OCI-LY3 (cell line): ENCODE measurements at regions not wholly inside any gene's neighbourhood (a gene's known extent, or its start where the extent isn't known, plus 50 kb on each side); places are given as distances from the start of the nearest gene placed in this dataset.
"Not testable (repeated sequence)": the region's sequence is repeated elsewhere in the genome, so short reads cannot be mapped to it uniquely, and the experiment has no call there.

Experiments
- H2AFZ ChIP-seq: fragments of 200-600, 300-600 bp; shearing (Covaris generic); 2 replicates; pipeline ENCODE4 v1.6.0; 2014; ENCODE audit warnings: antibody characterized with exemption, low read depth, low read length
- H3K27ac ChIP-seq: fragments of 200-600, 300-600 bp; sonication (generic); 2 replicates; pipeline ENCODE4 v1.5.1; 2014; ENCODE audit warnings: mild to moderate bottlenecking, low read length, moderate library complexity, mixed read lengths
- H3K27me3 ChIP-seq: fragments of 200-600, 300-600 bp; sonication (generic); 2 replicates; pipeline ENCODE4 v1.6.1; 2014; ENCODE audit warnings: low read depth, low read length, mixed read lengths
- H3K36me3 ChIP-seq: fragments of 200-600, 300-600 bp; sonication (generic); replicated peaks from 2 replicates; pipeline ENCODE3; 2014; ENCODE audit warnings: low read depth, low read length, mixed read lengths
- H3K4me1 ChIP-seq: fragments of 300-600, 200-600 bp; sonication (generic); 2 replicates; pipeline ENCODE4 v1.6.1; 2014; ENCODE audit warnings: low read length, mixed read lengths
- H3K4me2 ChIP-seq: fragments of 200-600, 300-600 bp; sonication (generic); 2 replicates; pipeline ENCODE4 v1.6.1; 2014; ENCODE audit warnings: low read length, mixed read lengths
- H3K4me3 ChIP-seq: fragments of 300-600, 200-600 bp; sonication (generic); 2 replicates; pipeline ENCODE4 v1.5.1; 2014; ENCODE audit warnings: antibody characterized with exemption, mild to moderate bottlenecking, low read length, moderate library complexity
- H3K79me2 ChIP-seq: fragments of 300-600, 200-600 bp; shearing (Covaris generic); 2 replicates; pipeline ENCODE4 v1.6.1; 2014; ENCODE audit warnings: mild to moderate bottlenecking, low read length, mixed read lengths
- H3K9ac ChIP-seq: fragments of 300-600, 200-600 bp; shearing (Covaris generic); 2 replicates; pipeline ENCODE4 v1.6.0; 2014; ENCODE audit warnings: mild to moderate bottlenecking, low read length, moderate library complexity
- H3K9me3 ChIP-seq: fragments of 200-600, 300-600 bp; shearing (Covaris generic); 2 replicates; pipeline ENCODE4 v1.6.1; 2014; ENCODE audit warnings: low read length, mixed read lengths; ENCODE audit not compliant: insufficient read depth
- H4K20me1 ChIP-seq: fragments of 200-600, 300-600 bp; sonication (generic); 2 replicates; pipeline ENCODE4 v1.6.1; 2016; ENCODE audit warnings: low read length, mixed read lengths; ENCODE audit not compliant: insufficient read depth
- EZH2phosphoT487 ChIP-seq: fragments of 200-600 bp; shearing (Covaris generic); IDR thresholded peaks from 2 replicates; pipeline ENCODE4 v1.6.1; 2018; ENCODE audit warnings: antibody characterized with exemption, mixed run types, low read depth
- TF ChIP-seq, protein P1 (sequence below): fragments of 200-600, 300-600 bp; sonication (generic); IDR thresholded peaks from 2 replicates; pipeline ENCODE4 v1.5.1; 2014; ENCODE audit warnings: antibody characterized with exemption, low read length, low read depth

DNA sequence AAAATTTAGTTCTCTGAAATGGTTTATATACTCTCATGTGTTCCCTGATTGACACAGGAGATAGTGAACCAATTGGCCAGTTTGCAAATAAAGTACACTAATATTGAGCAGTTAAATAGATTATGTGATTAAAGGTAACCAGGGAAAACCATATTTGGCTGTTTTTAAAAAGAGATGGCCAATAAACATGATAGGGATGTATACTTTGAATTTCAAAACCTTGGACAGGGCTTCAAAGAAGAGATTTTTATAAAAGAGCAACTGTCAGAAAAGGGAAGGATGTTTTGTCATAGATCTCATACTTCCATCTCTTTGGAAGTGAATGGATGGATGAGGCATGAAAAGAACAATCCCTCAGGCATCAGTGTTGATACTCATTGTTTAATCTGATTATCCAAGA, 825.3 kb downstream of the STIM2 start:
- Histone ChIP-seq H3K36me3 (no peaks in the 10 kb centered on the region), H3K27me3 (peaks cover 18% of the 10 kb centered on the region), H3K79me2 (no peaks in the 10 kb centered on the region), H3K27ac (no peak overlapping the region), H3K4me1 (no peaks in the 10 kb centered on the region), H3K4me3 (no peak overlapping the region), H3K9me3 (no peaks in the 10 kb centered on the region), H2AFZ (no peak overlapping the region), H3K9ac (no peak overlapping the region), H3K4me2 (no peak overlapping the region), H4K20me1 (no peaks in the 10 kb centered on the region)
- no peak for TF ChIP-seq EZH2phosphoT487
- TF ChIP-seq, protein P1, sequence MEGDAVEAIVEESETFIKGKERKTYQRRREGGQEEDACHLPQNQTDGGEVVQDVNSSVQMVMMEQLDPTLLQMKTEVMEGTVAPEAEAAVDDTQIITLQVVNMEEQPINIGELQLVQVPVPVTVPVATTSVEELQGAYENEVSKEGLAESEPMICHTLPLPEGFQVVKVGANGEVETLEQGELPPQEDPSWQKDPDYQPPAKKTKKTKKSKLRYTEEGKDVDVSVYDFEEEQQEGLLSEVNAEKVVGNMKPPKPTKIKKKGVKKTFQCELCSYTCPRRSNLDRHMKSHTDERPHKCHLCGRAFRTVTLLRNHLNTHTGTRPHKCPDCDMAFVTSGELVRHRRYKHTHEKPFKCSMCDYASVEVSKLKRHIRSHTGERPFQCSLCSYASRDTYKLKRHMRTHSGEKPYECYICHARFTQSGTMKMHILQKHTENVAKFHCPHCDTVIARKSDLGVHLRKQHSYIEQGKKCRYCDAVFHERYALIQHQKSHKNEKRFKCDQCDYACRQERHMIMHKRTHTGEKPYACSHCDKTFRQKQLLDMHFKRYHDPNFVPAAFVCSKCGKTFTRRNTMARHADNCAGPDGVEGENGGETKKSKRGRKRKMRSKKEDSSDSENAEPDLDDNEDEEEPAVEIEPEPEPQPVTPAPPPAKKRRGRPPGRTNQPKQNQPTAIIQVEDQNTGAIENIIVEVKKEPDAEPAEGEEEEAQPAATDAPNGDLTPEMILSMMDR: no peak

DNA sequence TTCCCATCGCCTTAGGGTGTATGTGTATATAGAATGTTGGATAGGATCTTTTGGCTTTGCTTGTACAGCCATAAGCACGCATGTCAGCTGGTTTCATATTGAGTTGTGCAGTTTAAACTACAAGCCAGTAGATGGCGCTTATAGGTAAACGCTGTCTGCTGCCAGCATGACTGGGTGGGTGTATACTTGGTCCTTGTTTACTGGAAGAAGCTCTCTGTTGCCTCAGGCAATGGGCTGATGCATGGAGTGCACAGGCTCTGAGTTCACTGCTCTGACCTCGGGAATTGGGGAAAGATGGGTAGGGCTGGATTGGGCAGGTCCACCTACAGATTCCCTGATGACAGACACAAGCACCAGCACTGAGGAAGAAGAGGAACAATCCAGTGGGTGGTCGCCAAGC, 831.5 kb downstream of the STIM2 start:
- Histone ChIP-seq H2AFZ (peak overlapping the region; percentile 62; the same call in 1 of the 2 replicates), H3K4me3 (no peak overlapping the region), H3K36me3 (no peaks in the 10 kb centered on the region), H3K4me1 (peaks cover 16% of the 10 kb centered on the region), H4K20me1 (no peaks in the 10 kb centered on the region), H3K9ac (no peak overlapping the region), H3K27me3 (no peaks in the 10 kb centered on the region), H3K79me2 (no peaks in the 10 kb centered on the region), H3K4me2 (0 out of 2 replicates have a peak overlapping the region, but pooled peaks have one; percentile 16), H3K9me3 (no peaks in the 10 kb centered on the region), H3K27ac (no peak overlapping the region)
- TF ChIP-seq EZH2phosphoT487: no peak
- TF ChIP-seq, protein P1: peak; percentile 81

DNA sequence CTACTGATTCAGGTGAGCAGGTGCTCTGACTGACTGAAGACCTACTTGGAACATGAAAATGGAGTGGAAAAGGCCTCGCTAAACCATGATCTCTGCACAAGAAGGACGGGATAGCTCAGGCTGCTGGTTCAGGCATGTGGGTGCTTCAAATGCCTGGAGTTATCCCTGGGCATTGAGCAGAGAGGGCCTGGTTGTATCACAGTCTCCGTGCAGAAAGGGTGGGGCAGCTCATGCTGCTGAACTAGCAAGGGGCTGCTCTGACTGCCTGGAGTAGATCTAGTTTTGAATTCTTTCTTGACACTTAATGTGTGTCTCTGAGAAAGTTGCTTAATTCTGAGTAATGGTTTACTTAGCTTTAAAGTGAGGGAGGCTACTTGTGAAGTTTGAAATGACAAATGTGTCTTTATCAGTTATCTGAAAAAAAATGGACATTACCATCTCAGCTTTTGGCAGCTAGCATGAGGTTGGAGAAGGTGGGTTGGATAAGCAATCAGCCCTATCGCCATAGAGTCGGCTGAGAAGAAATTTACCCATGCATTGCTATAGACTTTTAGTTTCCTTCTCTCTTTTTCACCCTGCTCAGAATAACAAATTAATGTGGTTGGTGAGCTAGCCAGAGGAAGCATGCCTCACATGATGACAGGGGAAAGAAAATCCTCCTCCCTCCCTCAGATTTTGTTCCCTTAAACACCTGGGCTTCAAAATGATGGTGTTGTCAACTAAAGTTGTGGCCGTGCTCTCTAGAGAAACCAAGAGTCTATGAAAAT, 832.4 kb downstream of the STIM2 start:
- Histone ChIP-seq H3K36me3 (no peaks in the 10 kb centered on the region), H3K79me2 (no peaks in the 10 kb centered on the region), H3K27ac (no peak overlapping the region), H4K20me1 (no peaks in the 10 kb centered on the region), H3K4me3 (no peak overlapping the region), H3K27me3 (no peaks in the 10 kb centered on the region), H3K9ac (no peak overlapping the region), H3K9me3 (no peaks in the 10 kb centered on the region), H2AFZ (peak overlapping the region; percentile 62; the same call in 1 of the 2 replicates), H3K4me2 (peak overlapping the region; percentile 32), H3K4me1 (peaks cover 16% of the 10 kb centered on the region)
- TF ChIP-seq EZH2phosphoT487: no peak

DNA sequence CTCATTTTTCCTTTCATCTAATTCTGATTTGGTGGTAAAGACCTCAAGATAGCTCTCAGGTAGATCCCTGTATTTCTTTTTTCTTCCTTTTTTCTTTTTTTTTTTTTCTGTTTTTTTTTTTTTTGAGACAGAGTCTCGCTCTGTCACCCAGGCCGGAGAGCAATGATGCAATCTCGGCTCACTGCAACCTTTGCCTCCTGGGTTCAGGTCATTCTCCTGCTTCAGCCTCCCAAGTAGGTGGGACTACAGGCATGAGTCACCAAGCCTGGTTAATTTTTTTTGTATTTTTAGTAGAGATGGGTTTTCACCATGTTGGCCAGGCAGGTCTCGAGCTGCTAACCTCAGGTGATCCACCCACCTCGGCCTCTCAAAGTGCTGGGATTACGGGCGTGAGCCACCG, 835.6 kb downstream of the STIM2 start:
- H3K4me2 ChIP-seq, H3K36me3 ChIP-seq, H2AFZ ChIP-seq, H3K9ac ChIP-seq, H3K79me2 ChIP-seq, H3K27me3 ChIP-seq, H3K27ac ChIP-seq, H3K9me3 ChIP-seq, H4K20me1 ChIP-seq, H3K4me3 ChIP-seq: not testable (repeated sequence)
- peaks cover 16% of the 10 kb centered on the region for H3K4me1 ChIP-seq

DNA sequence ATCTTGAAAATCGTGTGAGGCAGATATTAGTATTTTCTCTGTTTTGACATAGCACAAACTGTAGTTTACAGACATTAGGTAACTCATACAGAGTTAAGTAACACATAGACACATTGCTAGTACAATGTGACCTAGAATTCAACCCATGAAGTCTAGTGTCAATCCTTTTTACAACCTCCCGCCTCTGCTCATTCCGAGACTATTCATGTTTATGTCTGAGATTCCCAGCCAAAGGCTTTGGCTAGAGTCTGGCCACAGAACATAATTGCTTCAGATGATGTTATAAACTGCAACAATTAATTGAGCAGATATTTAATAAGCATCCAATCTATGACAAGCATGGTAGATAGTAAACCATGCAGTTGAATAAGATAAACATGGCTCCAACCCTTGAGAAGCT, 841.0 kb downstream of the STIM2 start:
- no peaks in the 10 kb centered on the region for H4K20me1 ChIP-seq
- H3K9me3 ChIP-seq: no peaks in the 10 kb centered on the region
- no peak overlapping the region for H2AFZ ChIP-seq
- no peaks in the 10 kb centered on the region for H3K27me3 ChIP-seq
- H3K4me1 ChIP-seq: peaks cover 10% of the 10 kb centered on the region
- H3K9ac ChIP-seq: no peak overlapping the region
- H3K4me2 ChIP-seq: no peak overlapping the region
- H3K27ac ChIP-seq: no peak overlapping the region
- TF ChIP-seq, protein P1: no peak
- no peak for TF ChIP-seq EZH2phosphoT487
- no peak overlapping the region for H3K4me3 ChIP-seq
- H3K36me3 ChIP-seq: no peaks in the 10 kb centered on the region
- H3K79me2 ChIP-seq: no peaks in the 10 kb centered on the region
